HCT116 (cell line): ENCODE measurements at regions not wholly inside any gene's neighbourhood (a gene's known extent, or its start where the extent isn't known, plus 50 kb on each side); places are given as distances from the start of the nearest gene placed in this dataset.

ENCODE experiments used
- ATAC-seq: fragments of 200-7000 bp; cut with Tn5 transposase; 2 replicates; pipeline ENCODE4 v1.9.1; 2020; ENCODE audit warnings: mild to moderate bottlenecking, moderate library complexity
- BruUV-seq: library from RNA; stranded (reverse); fragments of 400-500 nt; replicated peaks from 2 replicates; lab custom pipeline; 2021; lab: Mats Ljungman, UMichigan
- CTCF ChIA-PET: fragments of 300-600 bp; sonication (Branson Sonifier 250); formaldehyde crosslinking; loops from one replicate; lab custom pipeline; 2021; ENCODE audit warnings: antibody characterized with exemption; lab: Charles Lee
- POLR2A ChIA-PET: fragments of 300-600, 350-600 bp; sonication (Branson Sonifier 250); formaldehyde crosslinking; loops from one replicate; lab custom pipeline; 2021; ENCODE audit warnings: antibody characterized with exemption; lab: Charles Lee
- RAD21 ChIA-PET, 2 experiments: fragments of 300-600 bp; sonication (Branson Sonifier 250); formaldehyde crosslinking; loops; one replicate each; lab custom pipeline; 2023; ENCODE audit warnings: low total read pairs in 2 of 2; ENCODE audit not compliant: uncharacterized antibody in 2 of 2, unreplicated experiment in 2 of 2, low non-redundant PET in 1 of 2; lab: Charles Lee
- DNase-seq: peaks from one replicate; pipeline ENCODE4 v3.0.0-alpha.2; 2010; ENCODE audit warnings: low read depth, low spot score
- H2AFZ ChIP-seq: fragments of 200-600 bp; shearing (Covaris generic), sonication (generic); 2 replicates; pipeline ENCODE4 v1.6.1; 2017; ENCODE audit warnings: low read depth, mixed run types, mixed read lengths, antibody characterized with exemption, low read length; ENCODE audit not compliant: poor library complexity, severe bottlenecking
- H3K27ac ChIP-seq: 2 replicates; pipeline ENCODE4 v1.5.1; 2012; ENCODE audit warnings: low read depth, low read length
- H3K27me3 ChIP-seq: fragments of 200-600 bp; sonication (generic); 2 replicates; pipeline ENCODE4 v1.6.1; 2016; ENCODE audit warnings: mixed run types, low read length, mixed read lengths; ENCODE audit not compliant: insufficient read depth
- H3K36me3 ChIP-seq, 2 experiments: fragments of 200-500 bp in 1 of 2; fragments of 200-600 bp in 1 of 2; sonication (Bioruptor generic) in 1 of 2; sonication (generic) in 1 of 2; 2 replicates each; pipeline versions ENCODE4 v1.5.1 to v1.6.1; 2014 to 2016; ENCODE audit warnings: low read length in 2 of 2, inconsistent platforms in 1 of 2, mixed read lengths in 1 of 2, mixed run types in 1 of 2; ENCODE audit not compliant: insufficient read depth in 2 of 2, control insufficient read depth in 1 of 2
- H3K4me1 ChIP-seq, 2 experiments: fragments of 200-600 bp in 1 of 2; sonication (generic) in 1 of 2; 2 replicates each; pipeline versions ENCODE4 v1.5.1 to v1.6.1; 2012 to 2017; ENCODE audit warnings: low read length in 2 of 2, inconsistent platforms in 1 of 2, mild to moderate bottlenecking in 1 of 2, mixed read lengths in 1 of 2, mixed run types in 1 of 2, moderate library complexity in 1 of 2; ENCODE audit not compliant: insufficient read depth in 2 of 2, control insufficient read depth in 1 of 2
- H3K4me2 ChIP-seq: fragments of 200-600 bp; sonication (generic); 2 replicates; pipeline ENCODE4 v1.6.1; 2017; ENCODE audit warnings: mixed run types, low read length, mixed read lengths
- H3K4me3 ChIP-seq, 2 experiments: fragments of 200-600 bp in 1 of 2; sonication (generic) in 1 of 2; replicated peaks in 1 of 2; 2 replicates each; pipeline ENCODE4 v1.5.1; 2011 to 2016; ENCODE audit warnings: low read length in 2 of 2, control low read depth in 1 of 2, low read depth in 1 of 2, mild to moderate bottlenecking in 1 of 2, mixed read lengths in 1 of 2, mixed run types in 1 of 2
- H3K79me2 ChIP-seq: fragments of 200-600 bp; sonication (generic); 2 replicates; pipeline ENCODE4 v1.6.1; 2017; ENCODE audit warnings: mild to moderate bottlenecking, mixed run types, low read length, moderate library complexity, mixed read lengths; ENCODE audit not compliant: insufficient read depth
- H3K9ac ChIP-seq: fragments of 200-600 bp; sonication (generic); 2 replicates; pipeline ENCODE4 v1.6.1; 2016; ENCODE audit warnings: low read length, mixed read lengths
- H3K9me2 ChIP-seq: fragments of 200-600 bp; sonication (generic), shearing (Covaris generic); 2 replicates; pipeline ENCODE4 v1.6.1; 2017; ENCODE audit warnings: mixed run types, mild to moderate bottlenecking, moderate library complexity; ENCODE audit not compliant: insufficient read depth
- H3K9me3 ChIP-seq, 2 experiments: fragments of 200-500 bp in 1 of 2; fragments of 200-600 bp in 1 of 2; sonication (Bioruptor generic) in 1 of 2; sonication (generic) in 1 of 2; 2 replicates each; pipeline ENCODE4 v1.6.1; 2014 to 2017; ENCODE audit warnings: low read length in 2 of 2, mixed read lengths in 2 of 2, inconsistent platforms in 1 of 2, low read depth in 1 of 2, mild to moderate bottlenecking in 1 of 2, mixed run types in 1 of 2, moderate library complexity in 1 of 2; ENCODE audit not compliant: control insufficient read depth in 1 of 2, insufficient read depth in 1 of 2
- H4K20me1 ChIP-seq: fragments of 200-600 bp; sonication (generic), shearing (Covaris generic); 2 replicates; pipeline ENCODE4 v1.6.1; 2017; ENCODE audit warnings: mixed run types, mild to moderate bottlenecking, moderate library complexity; ENCODE audit not compliant: insufficient read depth
- ATF3 ChIP-seq: IDR thresholded peaks from 2 replicates; pipeline ENCODE4 v1.6.1; 2012
- CBX3 ChIP-seq: IDR thresholded peaks from 2 replicates; pipeline ENCODE4 v1.6.1; 2012; ENCODE audit warnings: low read depth
- CEBPB ChIP-seq: IDR thresholded peaks from 2 replicates; pipeline ENCODE4 v1.6.1; 2012; ENCODE audit warnings: low read depth
- ELF1 ChIP-seq: IDR thresholded peaks from 2 replicates; pipeline ENCODE4 v1.6.1; 2012; ENCODE audit warnings: low read depth, borderline replicate concordance
- EZH2phosphoT487 ChIP-seq: fragments of 200-600 bp; IDR thresholded peaks from 2 replicates; pipeline ENCODE4 v1.6.1; 2018; ENCODE audit warnings: antibody characterized with exemption, borderline replicate concordance
- FOSL1 ChIP-seq: IDR thresholded peaks from 2 replicates; pipeline ENCODE4 v1.6.1; 2012; ENCODE audit warnings: low read depth
- MAX ChIP-seq: IDR thresholded peaks from 2 replicates; pipeline ENCODE4 v1.6.1; 2012
- POLR2AphosphoS5 ChIP-seq: IDR thresholded peaks from 2 replicates; pipeline ENCODE4 v1.6.1; 2011; ENCODE audit warnings: mild to moderate bottlenecking, low read depth, low read length, moderate library complexity
- REST ChIP-seq: IDR thresholded peaks from 2 replicates; pipeline ENCODE4 v1.6.1; 2012; ENCODE audit warnings: low read depth
- SRF ChIP-seq: IDR thresholded peaks from 2 replicates; pipeline ENCODE4 v1.6.1; 2012; ENCODE audit warnings: low read depth
- TCF7L2 ChIP-seq: IDR thresholded peaks from 2 replicates; pipeline ENCODE4 v1.7.0; 2011; ENCODE audit warnings: borderline replicate concordance, inconsistent platforms; ENCODE audit not compliant: insufficient read depth, insufficient read length; ENCODE audit errors: extremely low read depth
- ZBTB33 ChIP-seq: IDR thresholded peaks from 2 replicates; pipeline ENCODE4 v1.6.1; 2011; ENCODE audit warnings: mild to moderate bottlenecking, low read length, moderate library complexity; ENCODE audit not compliant: insufficient replicate concordance; ENCODE audit errors: extremely low read depth
- ZFX ChIP-seq: fragments of 450-650 bp; IDR thresholded peaks from 2 replicates; pipeline ENCODE4 v1.6.1; 2017
- ZNF274 ChIP-seq: fragments of 200-500 bp; sonication (Bioruptor generic); IDR thresholded peaks from 2 replicates; pipeline ENCODE4 v1.6.1; 2014; ENCODE audit warnings: mild to moderate bottlenecking, low read depth, low read length, inconsistent platforms
- intact Hi-C: fragments of 100-400 bp; cut with micrococcal nuclease; formaldehyde crosslinking; loops from 2 replicates; pipeline ENCODE4 v1.10.0; 2022

GRCh38 chr17:6365200-6365943, 69.5 kb downstream of the AIPL1 start:
- Histone ChIP-seq H3K9me2 (no peaks in the 10 kb centered on the region), H2AFZ (no peak overlapping the region), H3K9me3 (no peaks in the 10 kb centered on the region), H3K4me2 (no peak overlapping the region), H3K9ac (no peak overlapping the region), H3K79me2 (no peaks in the 10 kb centered on the region), H4K20me1 (no peaks in the 10 kb centered on the region), H3K4me3 (no peak overlapping the region), H3K27ac (no peak overlapping the region), H3K27me3 (peaks cover 5% of the 10 kb centered on the region), H3K4me1 (peaks cover 4 to 10% of the 10 kb centered on the region in 2 experiments; a peak in 1 of 4 replicates), H3K36me3 (no peaks in the 10 kb centered on the region)
- DNase-seq (no peak), ATAC-seq (no peak)
- ChIA-PET POLR2A (no interaction called here), RAD21 (no interaction called here), CTCF (interaction anchor here (1.1 kb wide), 1 partner anchor 79 kb away, joined by 3 read pairs; no protein-coding TSS in a partner anchor)
- intact Hi-C loops: no loop called here
- TF ChIP-seq ZFX (no peak), FOSL1 (no peak), ZNF274 (no peak), ELF1 (no peak), MAX (no peak)
- BruUV-seq: no TSS peak

GRCh38 chr17:6361733-6362132, 73.2 kb downstream of the AIPL1 start:
- Histone ChIP-seq H3K36me3 (no peaks in the 10 kb centered on the region), H3K4me1 (peaks cover 3 to 8% of the 10 kb centered on the region in 2 experiments; a peak in 1 of 4 replicates), H3K27ac (no peak overlapping the region), H3K79me2 (no peaks in the 10 kb centered on the region), H3K9me2 (no peaks in the 10 kb centered on the region), H4K20me1 (no peaks in the 10 kb centered on the region), H3K27me3 (peaks cover 5% of the 10 kb centered on the region; the same call in 1 of the 2 replicates), H3K9ac (no peak overlapping the region), H3K4me2 (no peak overlapping the region), H2AFZ (no peak overlapping the region), H3K9me3 (no peaks in the 10 kb centered on the region), H3K4me3 (no peak overlapping the region)
- peak; percentile 73 for ATAC-seq
- intact Hi-C loops: no loop called here
- ChIA-PET RAD21 (no interaction called here), POLR2A (no interaction called here), CTCF (no interaction called here)
- DNase-seq: peak; percentile 24
- BruUV-seq: no TSS peak
- no peak for TF ChIP-seq EZH2phosphoT487
- no peak for TF ChIP-seq CBX3
- no peak for TF ChIP-seq TCF7L2
- TF ChIP-seq ATF3: no peak
- no peak for TF ChIP-seq ZBTB33
- TF ChIP-seq CEBPB: no peak
- TF ChIP-seq REST: no peak
- no peak for TF ChIP-seq SRF
- TF ChIP-seq POLR2AphosphoS5: no peak
